Lower lobe of right lung (tissue), 2 donors: ENCODE measurements at regions not wholly inside any gene's neighbourhood (a gene's known extent, or its start where the extent isn't known, plus 50 kb on each side); places are given as distances from the start of the nearest gene placed in this dataset.

ENCODE experiments used
- ATAC-seq, 2 donors: fragments of 200-7000 bp; cut with Tn5 transposase; one replicate each; pipeline ENCODE4 v1.9.1; 2020 to 2022; ENCODE audit warnings: mild to moderate bottlenecking in 2 of 2, moderate library complexity in 2 of 2
- DNase-seq: peaks from one replicate; pipeline ENCODE4 v3.0.0-alpha.2; 2020
- H3K27ac ChIP-seq: fragments of 200-600 bp; one replicate; pipeline ENCODE4 v1.8.0; 2022
- H3K27me3 ChIP-seq: fragments of 200-600 bp; one replicate; pipeline ENCODE4 v1.8.0; 2022; ENCODE audit warnings: low read depth
- H3K36me3 ChIP-seq: fragments of 200-600 bp; one replicate; pipeline ENCODE4 v1.8.0; 2022; ENCODE audit warnings: mild to moderate bottlenecking
- H3K4me1 ChIP-seq: fragments of 200-600 bp; one replicate; pipeline ENCODE4 v1.8.0; 2022
- H3K4me3 ChIP-seq: fragments of 200-600 bp; one replicate; pipeline ENCODE4 v1.8.0; 2022; ENCODE audit warnings: mild to moderate bottlenecking
- H3K9me3 ChIP-seq: fragments of 200-600 bp; one replicate; pipeline ENCODE4 v1.8.0; 2022
- intact Hi-C: fragments of 100-400 bp; cut with DNase I; formaldehyde crosslinking; loops from one replicate; pipeline ENCODE4 v1.11.0; 2022
- TF ChIP-seq, protein P1 (sequence below): fragments of 200-600 bp; IDR thresholded peaks from one replicate; pipeline ENCODE4 v1.8.0; 2022; ENCODE audit warnings: antibody characterized with exemption, mild to moderate bottlenecking
- donor health status: DM: no; HTN: yes; CAD: no; lungs with severe emphysema.

- Histone ChIP-seq H3K27ac (no peak overlapping the region), H3K27me3 (peaks cover 3% of the 10 kb centered on the region), H3K4me3 (no peak overlapping the region), H3K4me1 (peaks cover 12% of the 10 kb centered on the region), H3K36me3 (no peaks in the 10 kb centered on the region), H3K9me3 (no peaks in the 10 kb centered on the region)
- intact Hi-C loops = no loop called here
- ATAC-seq = no peak
- TF ChIP-seq, protein P1, sequence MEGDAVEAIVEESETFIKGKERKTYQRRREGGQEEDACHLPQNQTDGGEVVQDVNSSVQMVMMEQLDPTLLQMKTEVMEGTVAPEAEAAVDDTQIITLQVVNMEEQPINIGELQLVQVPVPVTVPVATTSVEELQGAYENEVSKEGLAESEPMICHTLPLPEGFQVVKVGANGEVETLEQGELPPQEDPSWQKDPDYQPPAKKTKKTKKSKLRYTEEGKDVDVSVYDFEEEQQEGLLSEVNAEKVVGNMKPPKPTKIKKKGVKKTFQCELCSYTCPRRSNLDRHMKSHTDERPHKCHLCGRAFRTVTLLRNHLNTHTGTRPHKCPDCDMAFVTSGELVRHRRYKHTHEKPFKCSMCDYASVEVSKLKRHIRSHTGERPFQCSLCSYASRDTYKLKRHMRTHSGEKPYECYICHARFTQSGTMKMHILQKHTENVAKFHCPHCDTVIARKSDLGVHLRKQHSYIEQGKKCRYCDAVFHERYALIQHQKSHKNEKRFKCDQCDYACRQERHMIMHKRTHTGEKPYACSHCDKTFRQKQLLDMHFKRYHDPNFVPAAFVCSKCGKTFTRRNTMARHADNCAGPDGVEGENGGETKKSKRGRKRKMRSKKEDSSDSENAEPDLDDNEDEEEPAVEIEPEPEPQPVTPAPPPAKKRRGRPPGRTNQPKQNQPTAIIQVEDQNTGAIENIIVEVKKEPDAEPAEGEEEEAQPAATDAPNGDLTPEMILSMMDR = no peak
- no peak for DNase-seq
Measured at GRCh38 chr6:168223150-168223549, 96.4 kb downstream of the DACT2 start.

DNA sequence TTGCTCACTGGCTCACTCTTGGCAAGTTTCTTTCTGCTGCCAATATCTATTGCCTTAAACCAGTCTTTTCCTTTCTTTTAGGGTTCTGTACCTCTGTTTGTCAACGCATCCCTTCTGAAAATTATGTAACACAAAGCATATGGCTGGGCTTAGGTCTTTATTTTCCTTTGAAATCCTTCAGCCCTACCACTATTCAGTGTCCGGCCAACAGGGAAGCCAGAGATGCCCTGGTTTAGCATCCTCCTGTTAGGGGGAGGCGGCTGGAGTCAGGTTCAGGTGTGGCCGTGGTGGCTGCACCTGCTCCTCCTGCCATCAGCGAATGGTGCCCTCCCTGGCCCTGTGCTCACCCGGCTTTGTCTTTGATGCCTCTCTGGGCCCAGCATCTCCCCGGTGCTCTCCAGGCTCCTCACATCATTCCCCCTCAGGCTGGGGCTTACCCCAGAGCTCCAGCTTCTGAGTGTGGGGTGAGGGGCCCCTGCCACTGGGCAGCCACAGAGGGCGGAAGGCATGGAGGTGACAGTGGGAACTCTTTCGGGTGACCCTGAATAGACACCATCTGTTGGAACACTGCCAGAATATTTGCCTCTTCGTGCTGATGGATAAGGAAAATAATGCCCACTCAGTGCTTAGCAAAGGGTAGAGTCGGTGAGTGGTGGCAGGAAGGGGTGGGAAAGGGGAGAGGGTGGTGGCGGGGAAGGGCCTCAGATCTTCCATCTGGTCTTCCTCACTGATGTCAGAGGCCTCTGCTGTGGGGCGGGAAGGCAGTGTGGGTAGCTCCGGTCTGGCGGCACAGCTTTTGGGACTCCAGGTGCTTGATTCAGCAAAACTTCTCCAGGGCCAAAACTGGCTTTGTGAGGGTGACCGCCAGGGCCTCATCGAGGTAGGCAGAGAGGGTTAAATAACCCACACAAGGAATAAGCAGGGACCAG is 97.2 kb downstream of the DACT2 start:
- Histone ChIP-seq H3K4me1 (peaks cover 12% of the 10 kb centered on the region), H3K4me3 (no peak overlapping the region), H3K9me3 (no peaks in the 10 kb centered on the region), H3K27me3 (peaks cover 3% of the 10 kb centered on the region), H3K27ac (no peak overlapping the region), H3K36me3 (no peaks in the 10 kb centered on the region)
- DNase-seq (no peak), ATAC-seq (no peak)
- intact Hi-C loops = no loop called here
- TF ChIP-seq, protein P1 = no peak

DNA sequence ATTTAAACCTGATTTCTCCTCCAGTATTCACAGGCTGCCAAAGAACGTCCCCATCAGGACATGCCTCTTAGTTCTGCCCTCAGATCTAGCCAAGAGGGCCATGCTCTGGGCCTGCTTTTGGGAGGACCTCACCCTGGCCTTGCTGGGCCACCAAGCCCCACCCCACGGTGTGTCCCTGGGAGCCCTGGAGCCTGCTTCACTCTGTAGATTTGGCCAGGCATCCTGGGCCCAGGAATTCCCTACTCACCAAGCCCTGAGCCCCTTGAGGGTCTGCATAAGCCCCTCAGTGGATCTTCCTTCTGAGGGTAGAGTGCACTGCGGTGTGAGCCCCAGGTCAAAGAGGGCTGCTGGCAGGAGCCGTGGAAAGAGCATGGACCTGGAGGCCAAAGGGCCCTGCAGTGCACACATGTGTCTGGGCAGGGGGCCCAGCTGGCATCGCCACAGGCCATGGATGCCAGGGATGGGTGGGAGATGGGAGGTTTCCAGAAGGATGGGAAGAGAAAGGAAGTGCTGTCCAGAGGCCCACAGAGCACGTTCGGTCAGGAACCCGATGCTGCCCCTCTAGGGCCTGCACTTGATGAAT is 98.0 kb downstream of the DACT2 start:
- intact Hi-C loops = no loop called here
- no peak overlapping the region for H3K4me3 ChIP-seq
- peaks cover 3% of the 10 kb centered on the region for H3K27me3 ChIP-seq
- H3K4me1 ChIP-seq = peaks cover 6% of the 10 kb centered on the region
- H3K9me3 ChIP-seq = no peaks in the 10 kb centered on the region
- no peaks in the 10 kb centered on the region for H3K36me3 ChIP-seq
- ATAC-seq = no peak
- DNase-seq = no peak
- TF ChIP-seq, protein P1 = no peak
- H3K27ac ChIP-seq = no peak overlapping the region

DNA sequence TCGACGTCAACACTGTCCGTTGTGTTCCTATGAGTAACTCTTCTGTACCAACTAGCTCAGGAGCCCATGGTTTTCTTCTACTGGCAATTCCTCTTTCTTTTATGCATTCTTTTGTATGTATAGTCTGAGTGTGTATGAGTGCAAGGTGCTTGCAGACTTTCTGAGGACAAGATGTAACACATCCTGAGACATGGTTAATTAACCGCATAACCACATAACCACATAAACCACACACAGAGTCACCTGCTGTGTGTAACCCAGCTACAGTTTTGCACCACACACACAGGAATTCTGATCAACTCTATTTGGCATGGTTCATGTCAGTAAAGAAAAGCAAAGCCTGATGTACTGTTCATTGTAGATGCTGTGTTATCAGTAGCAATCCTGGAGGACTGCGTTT is 98.6 kb downstream of the DACT2 start:
- Histone ChIP-seq H3K4me1 (peaks cover under 1% of the 10 kb centered on the region), H3K9me3 (no peaks in the 10 kb centered on the region), H3K27me3 (peaks cover 3% of the 10 kb centered on the region), H3K27ac (no peak overlapping the region), H3K4me3 (no peak overlapping the region), H3K36me3 (no peaks in the 10 kb centered on the region)
- DNase-seq = no peak
- TF ChIP-seq, protein P1 = no peak
- no peak for ATAC-seq
- intact Hi-C loops = no loop called here

- intact Hi-C loops = no loop called here
- Histone ChIP-seq H3K27me3 (peaks cover 3% of the 10 kb centered on the region), H3K27ac (no peak overlapping the region), H3K4me1 (no peaks in the 10 kb centered on the region), H3K36me3 (no peaks in the 10 kb centered on the region), H3K9me3 (no peaks in the 10 kb centered on the region), H3K4me3 (no peak overlapping the region)
- no peak for ATAC-seq
- TF ChIP-seq, protein P1 = no peak
- DNase-seq = no peak
Measured at GRCh38 chr6:168219804-168220203, 99.8 kb downstream of the DACT2 start.
